ENCODE measurements at regions not wholly inside any gene's neighbourhood (a gene's known extent, or its start where the extent isn't known, plus 50 kb on each side); places are given as distances from the start of the nearest gene placed in this dataset.

- no peaks in the 10 kb centered on the region for H3K27me3 ChIP-seq (ENCODE audit: insufficient read depth, low read length)
- 76% methylated on average over 6 of the region's 6 CpGs for WGBS
- H3K9me3 ChIP-seq (ENCODE audit: insufficient read depth, low read depth, low read length): peaks cover 63% of the 10 kb centered on the region
- no peak overlapping the region for H3K9ac ChIP-seq (ENCODE audit: low read depth, low read length)
- H3K4me1 ChIP-seq (ENCODE audit: insufficient read depth, low read length): no peaks in the 10 kb centered on the region
- no peaks in the 10 kb centered on the region for H3K36me3 ChIP-seq (ENCODE audit: insufficient read depth, low read length)
- H3K27ac ChIP-seq (ENCODE audit: low read depth, low read length): no peak overlapping the region
- H3K4me3 ChIP-seq (ENCODE audit: low read length): no peak overlapping the region
Observed at GRCh38 chr16:35171106-35171505, 1711.7 kb downstream of the TP53TG3F start.

DNA sequence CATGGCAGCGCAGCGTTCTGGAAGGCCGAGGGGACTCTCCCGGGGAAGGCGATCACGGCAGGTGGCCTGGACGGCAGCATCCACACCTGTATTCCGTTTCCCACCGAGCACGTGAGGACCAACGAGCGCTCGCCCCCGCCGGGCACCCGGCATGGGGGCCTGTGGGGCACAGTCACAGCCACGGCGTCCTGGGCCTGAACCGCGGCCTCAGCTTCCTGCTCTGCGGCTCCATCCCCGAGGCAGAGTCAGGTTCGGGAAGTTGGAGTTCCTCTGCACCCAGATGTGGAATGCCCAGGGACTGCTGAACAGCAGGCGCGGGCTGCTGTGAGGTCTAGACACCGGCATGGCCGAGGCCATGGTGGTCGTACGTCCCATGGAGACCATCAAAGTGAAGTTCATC is 1713.9 kb downstream of the TP53TG3F start:
- Histone ChIP-seq H3K9me3 (ENCODE audit: insufficient read depth, low read depth, low read length) (peaks cover 80% of the 10 kb centered on the region), H3K27ac (ENCODE audit: low read depth, low read length) (no peak overlapping the region), H3K36me3 (ENCODE audit: insufficient read depth, low read length) (no peaks in the 10 kb centered on the region), H3K9ac (ENCODE audit: low read depth, low read length) (no peak overlapping the region), H3K27me3 (ENCODE audit: insufficient read depth, low read length) (no peaks in the 10 kb centered on the region), H3K4me3 (ENCODE audit: low read length) (no peak overlapping the region), H3K4me1 (ENCODE audit: insufficient read depth, low read length) (no peaks in the 10 kb centered on the region)
- WGBS: 93% methylated on average over 29 of the region's 29 CpGs

GRCh38 chr16:35174016-35174415 is 1714.6 kb downstream of the TP53TG3F start:
- Histone ChIP-seq H3K9ac (ENCODE audit: low read depth, low read length) (no peak overlapping the region), H3K27ac (ENCODE audit: low read depth, low read length) (no peak overlapping the region), H3K27me3 (ENCODE audit: insufficient read depth, low read length) (no peaks in the 10 kb centered on the region), H3K9me3 (ENCODE audit: insufficient read depth, low read depth, low read length) (peaks cover 87% of the 10 kb centered on the region), H3K36me3 (ENCODE audit: insufficient read depth, low read length) (no peaks in the 10 kb centered on the region), H3K4me3 (ENCODE audit: low read length) (no peak overlapping the region), H3K4me1 (ENCODE audit: insufficient read depth, low read length) (no peaks in the 10 kb centered on the region)
- WGBS: 87% methylated on average over 4 of the region's 4 CpGs

GRCh38 chr16:35176449-35176848 is 1717.0 kb downstream of the TP53TG3F start:
- Histone ChIP-seq H3K27me3 (ENCODE audit: insufficient read depth, low read length) (no peaks in the 10 kb centered on the region), H3K27ac (ENCODE audit: low read depth, low read length) (no peak overlapping the region), H3K4me3 (ENCODE audit: low read length) (no peak overlapping the region), H3K4me1 (ENCODE audit: insufficient read depth, low read length) (no peaks in the 10 kb centered on the region), H3K36me3 (ENCODE audit: insufficient read depth, low read length) (no peaks in the 10 kb centered on the region), H3K9ac (ENCODE audit: low read depth, low read length) (no peak overlapping the region), H3K9me3 (ENCODE audit: insufficient read depth, low read depth, low read length) (peaks cover 96% of the 10 kb centered on the region)
- WGBS: 75% methylated on average over 5 of the region's 5 CpGs

DNA sequence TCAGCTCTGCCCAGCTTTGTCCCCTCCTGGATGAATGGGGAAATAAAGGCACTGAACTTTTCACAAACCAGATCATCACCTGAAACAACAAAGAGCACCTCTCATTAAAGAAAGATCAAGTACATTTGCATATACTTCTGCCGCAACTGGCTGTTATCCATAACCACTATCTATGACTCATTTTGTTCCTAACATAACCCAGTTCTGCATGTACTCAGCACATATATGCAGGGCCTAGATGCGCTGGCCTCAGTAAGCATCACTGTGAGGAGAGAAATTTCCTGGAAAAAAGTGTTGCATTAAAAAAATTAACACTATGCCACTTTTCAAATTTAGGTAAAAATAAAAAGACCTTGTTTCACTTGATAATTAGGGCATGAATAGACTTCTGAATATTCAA is 1718.4 kb downstream of the TP53TG3F start:
- Histone ChIP-seq H3K9me3 (ENCODE audit: insufficient read depth, low read depth, low read length) (peaks cover 97% of the 10 kb centered on the region), H3K9ac (ENCODE audit: low read depth, low read length) (no peak overlapping the region), H3K27me3 (ENCODE audit: insufficient read depth, low read length) (no peaks in the 10 kb centered on the region), H3K4me3 (ENCODE audit: low read length) (no peak overlapping the region), H3K4me1 (ENCODE audit: insufficient read depth, low read length) (no peaks in the 10 kb centered on the region), H3K27ac (ENCODE audit: low read depth, low read length) (no peak overlapping the region), H3K36me3 (ENCODE audit: insufficient read depth, low read length) (no peaks in the 10 kb centered on the region)
- 98% methylated on average over 1 of the region's 2 CpGs for WGBS

GRCh38 chr16:35180970-35181369 is 1721.6 kb downstream of the TP53TG3F start:
- H3K9ac ChIP-seq (ENCODE audit: low read depth, low read length): no peak overlapping the region
- H3K4me1 ChIP-seq (ENCODE audit: insufficient read depth, low read length): no peaks in the 10 kb centered on the region
- H3K27ac ChIP-seq (ENCODE audit: low read depth, low read length): no peak overlapping the region
- H3K9me3 ChIP-seq (ENCODE audit: insufficient read depth, low read depth, low read length): peaks cover 97% of the 10 kb centered on the region
- no peaks in the 10 kb centered on the region for H3K27me3 ChIP-seq (ENCODE audit: insufficient read depth, low read length)
- 90% methylated on average over 2 of the region's 2 CpGs for WGBS
- no peak overlapping the region for H3K4me3 ChIP-seq (ENCODE audit: low read length)
- no peaks in the 10 kb centered on the region for H3K36me3 ChIP-seq (ENCODE audit: insufficient read depth, low read length)

- Histone ChIP-seq H3K9ac (ENCODE audit: low read depth, low read length) (no peak overlapping the region), H3K27ac (ENCODE audit: low read depth, low read length) (no peak overlapping the region), H3K27me3 (ENCODE audit: insufficient read depth, low read length) (no peaks in the 10 kb centered on the region), H3K36me3 (ENCODE audit: insufficient read depth, low read length) (no peaks in the 10 kb centered on the region), H3K4me1 (ENCODE audit: insufficient read depth, low read length) (no peaks in the 10 kb centered on the region), H3K4me3 (ENCODE audit: low read length) (no peak overlapping the region), H3K9me3 (ENCODE audit: insufficient read depth, low read depth, low read length) (peaks cover 97% of the 10 kb centered on the region)
- WGBS: 73% methylated on average over 5 of the region's 6 CpGs
Observed at GRCh38 chr16:35181422-35182030, 1722.1 kb downstream of the TP53TG3F start.

GRCh38 chr16:35182043-35182677 is 1722.7 kb downstream of the TP53TG3F start:
- Histone ChIP-seq H3K9ac (ENCODE audit: low read depth, low read length) (no peak overlapping the region), H3K4me1 (ENCODE audit: insufficient read depth, low read length) (no peaks in the 10 kb centered on the region), H3K4me3 (ENCODE audit: low read length) (no peak overlapping the region), H3K36me3 (ENCODE audit: insufficient read depth, low read length) (no peaks in the 10 kb centered on the region), H3K9me3 (ENCODE audit: insufficient read depth, low read depth, low read length) (peaks cover 97% of the 10 kb centered on the region), H3K27ac (ENCODE audit: low read depth, low read length) (no peak overlapping the region), H3K27me3 (ENCODE audit: insufficient read depth, low read length) (no peaks in the 10 kb centered on the region)

DNA sequence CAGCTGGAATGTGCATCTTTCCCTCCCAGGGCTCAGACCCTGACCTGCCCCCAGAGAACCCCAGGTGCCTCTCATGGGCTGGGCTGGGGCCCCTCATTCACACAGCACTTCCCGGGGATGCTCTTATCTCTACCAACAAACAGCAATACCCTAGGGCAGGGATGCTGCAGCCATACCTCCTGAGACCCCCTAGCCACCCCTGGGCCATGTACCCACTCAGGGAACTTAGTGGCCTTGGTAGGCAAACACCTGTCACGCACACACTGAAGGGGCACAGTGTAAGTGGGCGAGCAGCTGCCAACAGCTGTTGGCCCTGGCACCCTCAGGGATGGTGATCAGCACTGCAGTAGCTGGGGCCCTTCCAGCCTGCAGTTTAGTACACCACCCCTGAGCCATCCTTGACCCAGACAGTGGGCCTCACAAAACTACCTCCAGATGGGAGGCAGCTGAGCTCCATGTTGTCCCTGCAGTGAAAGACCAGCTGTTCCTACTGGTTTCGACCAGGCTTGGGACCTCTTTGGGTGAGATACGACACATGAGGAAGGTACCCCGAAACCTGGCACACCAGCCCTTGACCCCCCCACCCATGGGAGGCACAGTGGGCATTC is 1723.6 kb downstream of the TP53TG3F start:
- Histone ChIP-seq H3K9me3 (ENCODE audit: insufficient read depth, low read depth, low read length) (peaks cover 99% of the 10 kb centered on the region), H3K4me1 (ENCODE audit: insufficient read depth, low read length) (no peaks in the 10 kb centered on the region), H3K4me3 (ENCODE audit: low read length) (no peak overlapping the region), H3K27ac (ENCODE audit: low read depth, low read length) (no peak overlapping the region), H3K27me3 (ENCODE audit: insufficient read depth, low read length) (no peaks in the 10 kb centered on the region), H3K36me3 (ENCODE audit: insufficient read depth, low read length) (no peaks in the 10 kb centered on the region), H3K9ac (ENCODE audit: low read depth, low read length) (no peak overlapping the region)
- 76% methylated on average over 6 of the region's 6 CpGs for WGBS

GRCh38 chr16:35184356-35184870 is 1725.0 kb downstream of the TP53TG3F start:
- H3K4me3 ChIP-seq (ENCODE audit: low read length): no peak overlapping the region
- no peaks in the 10 kb centered on the region for H3K27me3 ChIP-seq (ENCODE audit: insufficient read depth, low read length)
- no peak overlapping the region for H3K9ac ChIP-seq (ENCODE audit: low read depth, low read length)
- WGBS: 100% methylated on average over 1 of the region's 1 CpG
- H3K27ac ChIP-seq (ENCODE audit: low read depth, low read length): no peak overlapping the region
- no peaks in the 10 kb centered on the region for H3K4me1 ChIP-seq (ENCODE audit: insufficient read depth, low read length)
- H3K36me3 ChIP-seq (ENCODE audit: insufficient read depth, low read length): no peaks in the 10 kb centered on the region
- H3K9me3 ChIP-seq (ENCODE audit: insufficient read depth, low read depth, low read length): peaks cover 98% of the 10 kb centered on the region

GRCh38 chr16:35185366-35186044 is 1726.1 kb downstream of the TP53TG3F start:
- Histone ChIP-seq H3K9me3 (ENCODE audit: insufficient read depth, low read depth, low read length) (peaks cover 98% of the 10 kb centered on the region), H3K36me3 (ENCODE audit: insufficient read depth, low read length) (no peaks in the 10 kb centered on the region), H3K27ac (ENCODE audit: low read depth, low read length) (no peak overlapping the region), H3K27me3 (ENCODE audit: insufficient read depth, low read length) (no peaks in the 10 kb centered on the region), H3K9ac (ENCODE audit: low read depth, low read length) (no peak overlapping the region), H3K4me1 (ENCODE audit: insufficient read depth, low read length) (no peaks in the 10 kb centered on the region), H3K4me3 (ENCODE audit: low read length) (no peak overlapping the region)
- 74% methylated on average over 3 of the region's 3 CpGs for WGBS
